ENCODE measurements at regions not wholly inside any gene's neighbourhood (a gene's known extent, or its start where the extent isn't known, plus 50 kb on each side); places are given as distances from the start of the nearest gene placed in this dataset.
"Not testable (repeated sequence)": the region's sequence is repeated elsewhere in the genome, so short reads cannot be mapped to it uniquely, and the experiment has no call there.

DNA sequence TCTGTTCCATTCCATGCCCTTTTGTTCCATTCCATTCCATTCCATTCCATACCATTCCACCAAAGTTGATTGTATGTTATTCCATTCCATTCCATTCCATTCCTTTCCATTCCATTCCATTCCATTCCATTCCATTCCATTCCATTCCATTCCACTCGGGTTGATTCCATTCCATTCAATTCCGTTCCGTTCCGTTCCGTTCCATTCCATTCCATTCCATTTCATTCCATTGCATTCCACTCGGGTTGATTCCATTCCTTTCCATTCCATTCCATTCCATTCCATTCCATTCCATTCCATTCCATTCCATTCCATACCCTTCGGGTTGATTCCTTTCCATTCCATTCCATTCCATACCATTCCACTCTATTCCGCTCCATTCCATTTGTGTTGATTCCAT, 143.8 kb downstream of the CWH43 start:
- H3F3A ChIP-seq (ENCODE audit: insufficient read depth, low read length, poor library complexity, severe bottlenecking); H3K9me3 ChIP-seq (ENCODE audit: low read length); H3K9ac ChIP-seq (ENCODE audit: low read length); H4K20me1 ChIP-seq (ENCODE audit: insufficient read depth); H3K36me3 ChIP-seq (ENCODE audit: insufficient read depth, low read length); H3K27ac ChIP-seq (ENCODE audit: low read length); H3K4me3 ChIP-seq (ENCODE audit: low read length); H2AFZ ChIP-seq (ENCODE audit: low read depth, low read length); H3K4me2 ChIP-seq (ENCODE audit: low read length); H3K79me2 ChIP-seq (replicated peaks; ENCODE audit: insufficient read depth, low read length); H3K9me2 ChIP-seq (ENCODE audit: insufficient read depth, low read length); H3K27me3 ChIP-seq (ENCODE audit: insufficient read depth, low read depth, low read length): not testable (repeated sequence)

GRCh38 chr4:49130724-49131123, 144.6 kb downstream of the CWH43 start:
- not testable (repeated sequence) for H3K9ac ChIP-seq (ENCODE audit: low read length); H3K27ac ChIP-seq (ENCODE audit: low read length); H3K4me2 ChIP-seq (ENCODE audit: low read length); H2AFZ ChIP-seq (ENCODE audit: low read depth, low read length); H3K9me2 ChIP-seq (ENCODE audit: insufficient read depth, low read length); H3K27me3 ChIP-seq (ENCODE audit: insufficient read depth, low read depth, low read length); H3K9me3 ChIP-seq (ENCODE audit: low read length); H3K36me3 ChIP-seq (ENCODE audit: insufficient read depth, low read length); H3K4me3 ChIP-seq (ENCODE audit: low read length); H3F3A ChIP-seq (ENCODE audit: insufficient read depth, low read length, poor library complexity, severe bottlenecking); H4K20me1 ChIP-seq (ENCODE audit: insufficient read depth); H3K79me2 ChIP-seq (replicated peaks; ENCODE audit: insufficient read depth, low read length)

GRCh38 chr4:49137043-49137442, 151.0 kb downstream of the CWH43 start:
- H3K9me3 ChIP-seq (ENCODE audit: low read length); H3K79me2 ChIP-seq (replicated peaks; ENCODE audit: insufficient read depth, low read length); H3K27me3 ChIP-seq (ENCODE audit: insufficient read depth, low read depth, low read length); H4K20me1 ChIP-seq (ENCODE audit: insufficient read depth); H3K9ac ChIP-seq (ENCODE audit: low read length); H3K4me3 ChIP-seq (ENCODE audit: low read length); H3K36me3 ChIP-seq (ENCODE audit: insufficient read depth, low read length); H3K9me2 ChIP-seq (ENCODE audit: insufficient read depth, low read length); H3F3A ChIP-seq (ENCODE audit: insufficient read depth, low read length, poor library complexity, severe bottlenecking); H3K27ac ChIP-seq (ENCODE audit: low read length); H3K4me2 ChIP-seq (ENCODE audit: low read length); H2AFZ ChIP-seq (ENCODE audit: low read depth, low read length): not testable (repeated sequence)

GRCh38 chr4:49137961-49138360, 151.9 kb downstream of the CWH43 start:
- not testable (repeated sequence) for H3K9ac ChIP-seq (ENCODE audit: low read length); H3K27ac ChIP-seq (ENCODE audit: low read length)

GRCh38 chr4:49138818-49139217, 152.7 kb downstream of the CWH43 start:
- not testable (repeated sequence) for H4K20me1 ChIP-seq (ENCODE audit: insufficient read depth); H2AFZ ChIP-seq (ENCODE audit: low read depth, low read length); H3K27ac ChIP-seq (ENCODE audit: low read length); H3K27me3 ChIP-seq (ENCODE audit: insufficient read depth, low read depth, low read length); H3K36me3 ChIP-seq (ENCODE audit: insufficient read depth, low read length); H3K9me3 ChIP-seq (ENCODE audit: low read length); H3K4me2 ChIP-seq (ENCODE audit: low read length); H3F3A ChIP-seq (ENCODE audit: insufficient read depth, low read length, poor library complexity, severe bottlenecking); H3K9ac ChIP-seq (ENCODE audit: low read length); H3K79me2 ChIP-seq (replicated peaks; ENCODE audit: insufficient read depth, low read length); H3K9me2 ChIP-seq (ENCODE audit: insufficient read depth, low read length); H3K4me3 ChIP-seq (ENCODE audit: low read length)

More at GRCh38 chr4:49137961-49138360, 151.9 kb downstream of the CWH43 start:
- not testable (repeated sequence) for H3K4me2 ChIP-seq (ENCODE audit: low read length); H3K36me3 ChIP-seq (ENCODE audit: insufficient read depth, low read length); H2AFZ ChIP-seq (ENCODE audit: low read depth, low read length); H3K9me2 ChIP-seq (ENCODE audit: insufficient read depth, low read length); H4K20me1 ChIP-seq (ENCODE audit: insufficient read depth); H3K9me3 ChIP-seq (ENCODE audit: low read length); H3K4me3 ChIP-seq (ENCODE audit: low read length); H3K79me2 ChIP-seq (replicated peaks; ENCODE audit: insufficient read depth, low read length); H3F3A ChIP-seq (ENCODE audit: insufficient read depth, low read length, poor library complexity, severe bottlenecking); H3K27me3 ChIP-seq (ENCODE audit: insufficient read depth, low read depth, low read length)

DNA sequence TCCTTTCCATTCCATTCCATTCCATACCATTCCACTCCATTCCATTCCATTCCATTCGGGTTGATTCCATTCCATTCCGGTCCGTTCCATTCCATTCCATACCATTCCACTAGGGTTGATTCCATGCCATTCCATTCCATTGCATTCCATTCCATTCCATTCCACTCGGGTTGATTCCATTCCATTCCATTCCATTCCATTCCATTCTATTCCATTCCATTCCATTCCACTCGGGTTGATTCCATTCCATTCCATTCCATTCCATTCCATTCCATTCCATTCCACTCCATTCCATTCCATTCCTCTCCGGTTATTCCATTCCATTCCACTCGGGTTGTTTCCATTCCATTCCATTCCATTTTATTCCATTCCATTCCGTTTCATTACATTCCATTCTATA, 153.4 kb downstream of the CWH43 start:
- not testable (repeated sequence) for H4K20me1 ChIP-seq (ENCODE audit: insufficient read depth); H2AFZ ChIP-seq (ENCODE audit: low read depth, low read length); H3K27me3 ChIP-seq (ENCODE audit: insufficient read depth, low read depth, low read length); H3K9me3 ChIP-seq (ENCODE audit: low read length); H3K79me2 ChIP-seq (replicated peaks; ENCODE audit: insufficient read depth, low read length); H3K9me2 ChIP-seq (ENCODE audit: insufficient read depth, low read length); H3K27ac ChIP-seq (ENCODE audit: low read length); H3K4me2 ChIP-seq (ENCODE audit: low read length); H3K36me3 ChIP-seq (ENCODE audit: insufficient read depth, low read length); H3K4me3 ChIP-seq (ENCODE audit: low read length); H3K9ac ChIP-seq (ENCODE audit: low read length); H3F3A ChIP-seq (ENCODE audit: insufficient read depth, low read length, poor library complexity, severe bottlenecking)

DNA sequence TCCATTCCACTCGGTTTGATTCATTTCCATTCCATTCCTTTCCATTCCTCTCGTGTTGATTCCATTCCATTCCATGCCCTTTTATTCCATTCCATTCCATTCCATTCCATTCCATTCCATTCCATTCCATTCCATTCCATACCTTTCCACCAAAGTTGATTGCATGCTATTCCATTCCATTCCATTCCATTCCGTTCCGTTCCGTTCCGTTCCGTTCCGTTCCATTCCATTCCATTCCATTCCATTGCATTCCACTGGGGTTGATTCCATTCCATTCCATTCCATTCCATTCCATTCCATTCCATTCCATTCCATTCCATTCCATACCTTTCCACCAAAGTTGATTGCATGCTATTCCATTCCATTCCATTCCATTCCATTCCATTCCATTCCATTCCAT, 154.3 kb downstream of the CWH43 start:
- not testable (repeated sequence) for H3F3A ChIP-seq (ENCODE audit: insufficient read depth, low read length, poor library complexity, severe bottlenecking); H2AFZ ChIP-seq (ENCODE audit: low read depth, low read length); H3K9me3 ChIP-seq (ENCODE audit: low read length); H3K9ac ChIP-seq (ENCODE audit: low read length); H3K4me2 ChIP-seq (ENCODE audit: low read length); H3K27me3 ChIP-seq (ENCODE audit: insufficient read depth, low read depth, low read length); H3K79me2 ChIP-seq (replicated peaks; ENCODE audit: insufficient read depth, low read length); H4K20me1 ChIP-seq (ENCODE audit: insufficient read depth); H3K9me2 ChIP-seq (ENCODE audit: insufficient read depth, low read length); H3K4me3 ChIP-seq (ENCODE audit: low read length); H3K36me3 ChIP-seq (ENCODE audit: insufficient read depth, low read length); H3K27ac ChIP-seq (ENCODE audit: low read length)

- H3K27ac ChIP-seq (ENCODE audit: low read length); H4K20me1 ChIP-seq (ENCODE audit: insufficient read depth); H3K4me2 ChIP-seq (ENCODE audit: low read length); H3K27me3 ChIP-seq (ENCODE audit: insufficient read depth, low read depth, low read length); H3K4me3 ChIP-seq (ENCODE audit: low read length); H3F3A ChIP-seq (ENCODE audit: insufficient read depth, low read length, poor library complexity, severe bottlenecking); H3K9ac ChIP-seq (ENCODE audit: low read length); H3K79me2 ChIP-seq (replicated peaks; ENCODE audit: insufficient read depth, low read length); H3K9me2 ChIP-seq (ENCODE audit: insufficient read depth, low read length); H3K36me3 ChIP-seq (ENCODE audit: insufficient read depth, low read length); H2AFZ ChIP-seq (ENCODE audit: low read depth, low read length): not testable (repeated sequence)
- H3K9me3 ChIP-seq (ENCODE audit: low read length), result peaks cover 18% of the 10 kb centered on the region
These were observed 155.9 kb downstream of the CWH43 start for GRCh38 chr4:49141955-49142354.

All from neural cell (in vitro differentiated cells).